ENCODE measurements at regions not wholly inside any gene's neighbourhood (a gene's known extent, or its start where the extent isn't known, plus 50 kb on each side); places are given as distances from the start of the nearest gene placed in this dataset.
"Not testable (repeated sequence)": the region's sequence is repeated elsewhere in the genome, so short reads cannot be mapped to it uniquely, and the experiment has no call there.

- no peak for TF ChIP-seq CTCF (conservative IDR thresholded peaks at IDR 0.05; ENCODE audit: low read depth, low read length)
- DNase-seq (ENCODE audit: low read depth) = no peak
- no peak overlapping the region for H3K4me3 ChIP-seq (ENCODE audit: low read length)
Measured at GRCh38 chr6:113786168-113786567, 71.0 kb upstream of the MARCKS start.

- DNase-seq (ENCODE audit: low read depth) = no peak
- H3K4me3 ChIP-seq (ENCODE audit: low read length) = no peak overlapping the region
- no peak for TF ChIP-seq CTCF (conservative IDR thresholded peaks at IDR 0.05; ENCODE audit: low read depth, low read length)
Measured at GRCh38 chr6:113788586-113788985, 68.6 kb upstream of the MARCKS start.

GRCh38 chr6:113791225-113791624 lies 65.9 kb upstream of the MARCKS start:
- DNase-seq (ENCODE audit: low read depth) = not testable (repeated sequence)

GRCh38 chr6:113795371-113795770 lies 61.8 kb upstream of the MARCKS start:
- not testable (repeated sequence) for H3K4me3 ChIP-seq (ENCODE audit: low read length); DNase-seq (ENCODE audit: low read depth)

More at GRCh38 chr6:113791225-113791624, 65.9 kb upstream of the MARCKS start:
- H3K4me3 ChIP-seq (ENCODE audit: low read length) = not testable (repeated sequence)

GRCh38 chr6:113796038-113796437 lies 61.1 kb upstream of the MARCKS start:
- no peak for DNase-seq (ENCODE audit: low read depth)
- no peak overlapping the region for H3K4me3 ChIP-seq (ENCODE audit: low read length)
- TF ChIP-seq CTCF (conservative IDR thresholded peaks at IDR 0.05; ENCODE audit: low read depth, low read length) = no peak

- no peak for TF ChIP-seq CTCF (conservative IDR thresholded peaks at IDR 0.05; ENCODE audit: low read depth, low read length)
- no peak for DNase-seq (ENCODE audit: low read depth)
- H3K4me3 ChIP-seq (ENCODE audit: low read length) = no peak overlapping the region
Measured at GRCh38 chr6:113802779-113803178, 54.4 kb upstream of the MARCKS start.

- TF ChIP-seq CTCF (conservative IDR thresholded peaks at IDR 0.05; ENCODE audit: low read depth, low read length) = no peak
- no peak overlapping the region for H3K4me3 ChIP-seq (ENCODE audit: low read length)
- no peak for DNase-seq (ENCODE audit: low read depth)
Measured at GRCh38 chr6:113805173-113805790, 51.9 kb upstream of the MARCKS start.

- no peak for DNase-seq (ENCODE audit: low read depth)
- H3K4me3 ChIP-seq (ENCODE audit: low read length) = no peak overlapping the region
- TF ChIP-seq CTCF (conservative IDR thresholded peaks at IDR 0.05; ENCODE audit: low read depth, low read length) = no peak
Measured at GRCh38 chr6:113805811-113806495, 51.2 kb upstream of the MARCKS start.

All from retinal pigment epithelial cell (primary cell).